ENCODE measurements at regions not wholly inside any gene's neighbourhood (a gene's known extent, or its start where the extent isn't known, plus 50 kb on each side); places are given as distances from the start of the nearest gene placed in this dataset.
"Not testable (repeated sequence)": the region's sequence is repeated elsewhere in the genome, so short reads cannot be mapped to it uniquely, and the experiment has no call there.

DNA sequence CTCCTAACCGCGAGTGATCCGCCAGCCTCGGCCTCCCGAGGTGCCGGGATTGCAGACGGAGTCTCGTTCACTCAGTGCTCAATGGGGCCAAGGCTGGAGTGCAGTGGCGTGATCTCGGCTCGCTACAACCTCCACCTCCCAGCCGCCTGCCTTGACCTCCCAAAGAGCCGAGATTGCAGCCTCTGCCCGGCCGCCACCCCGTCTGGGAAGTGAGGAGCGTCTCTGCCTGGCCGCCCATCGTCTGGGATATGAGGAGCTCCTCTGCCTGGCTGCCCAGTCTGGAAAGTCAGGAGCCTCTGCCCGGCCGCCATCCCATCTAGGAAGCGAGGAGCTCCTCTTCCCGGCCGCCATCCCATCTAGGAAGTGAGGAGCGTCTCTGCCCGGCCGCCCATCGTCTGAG is 58.8 kb upstream of the ANKRD30BL start:
- H3K27me3 ChIP-seq (ENCODE audit: insufficient read depth, low read depth, severe bottlenecking); H3K4me3 ChIP-seq (ENCODE audit: low read depth, low read length); H3K9me3 ChIP-seq (ENCODE audit: severe bottlenecking); H3K27ac ChIP-seq; DNase-seq; H3K36me3 ChIP-seq: not testable (repeated sequence)

DNA sequence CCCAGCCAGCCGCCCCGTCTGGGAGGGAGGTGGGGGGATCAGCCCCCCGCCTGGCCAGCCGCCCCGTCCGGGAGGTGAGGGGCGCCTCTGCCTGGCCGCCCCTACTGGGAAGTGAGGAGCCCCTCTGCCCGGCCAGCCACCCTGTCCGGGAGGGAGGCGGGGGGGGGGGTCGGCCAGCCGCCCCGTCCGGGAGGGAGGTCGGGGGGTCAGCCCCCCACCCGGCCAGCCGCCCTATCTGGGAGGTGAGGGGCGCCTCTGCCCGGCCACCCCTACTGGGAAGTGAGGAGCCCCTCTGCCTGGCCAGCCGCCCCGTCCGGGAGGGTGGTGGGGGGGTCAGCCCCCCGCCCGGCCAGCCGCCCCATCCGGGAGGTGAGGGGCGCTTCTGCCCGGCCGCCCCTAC is 60.1 kb upstream of the ANKRD30BL start:
- H3K27me3 ChIP-seq (ENCODE audit: insufficient read depth, low read depth, severe bottlenecking); H3K4me3 ChIP-seq (ENCODE audit: low read depth, low read length); DNase-seq; H3K27ac ChIP-seq; H3K9me3 ChIP-seq (ENCODE audit: severe bottlenecking); H3K36me3 ChIP-seq: not testable (repeated sequence)

DNA sequence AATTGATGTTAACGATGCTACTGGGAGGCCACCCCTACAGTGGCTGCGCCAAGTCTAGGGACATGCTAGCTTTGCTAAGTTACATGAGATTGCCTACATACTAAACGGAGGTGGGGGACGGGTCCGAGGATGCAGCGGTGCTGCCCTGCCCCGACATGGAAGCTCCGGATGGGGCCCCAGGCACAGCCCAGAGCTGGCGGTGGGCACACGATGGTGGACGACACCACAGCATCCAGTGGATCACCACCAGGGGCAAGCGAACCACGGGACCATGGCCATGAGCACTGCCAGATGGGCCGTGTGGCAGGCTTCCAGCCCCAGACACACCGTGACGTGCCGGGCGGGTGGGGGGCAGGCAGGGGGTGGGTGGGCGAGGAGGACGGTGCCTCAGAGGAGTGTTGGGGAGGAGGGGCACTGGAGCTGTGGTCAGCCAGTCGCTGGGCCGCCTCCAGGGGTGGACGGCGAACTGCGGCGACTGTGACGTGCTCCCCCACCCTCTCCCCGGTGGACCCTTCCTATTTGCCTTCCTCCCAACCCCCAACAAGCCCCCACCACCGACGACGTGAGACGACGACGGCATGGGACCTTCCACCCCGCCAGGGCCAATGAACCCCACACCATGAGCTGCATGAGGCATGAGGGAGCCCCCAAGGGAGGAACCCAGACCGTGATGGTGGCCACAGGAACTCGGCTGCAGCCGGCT is 90.6 kb upstream of the ANKRD30BL start:
- Histone ChIP-seq H3K27ac (no peak overlapping the region), H3K27me3 (ENCODE audit: insufficient read depth, low read depth, severe bottlenecking) (no peaks in the 10 kb centered on the region), H3K36me3 (no peaks in the 10 kb centered on the region), H3K9me3 (ENCODE audit: severe bottlenecking) (peaks cover 9% of the 10 kb centered on the region), H3K4me3 (ENCODE audit: low read depth, low read length) (no peak overlapping the region)
- TF ChIP-seq, protein P1, sequence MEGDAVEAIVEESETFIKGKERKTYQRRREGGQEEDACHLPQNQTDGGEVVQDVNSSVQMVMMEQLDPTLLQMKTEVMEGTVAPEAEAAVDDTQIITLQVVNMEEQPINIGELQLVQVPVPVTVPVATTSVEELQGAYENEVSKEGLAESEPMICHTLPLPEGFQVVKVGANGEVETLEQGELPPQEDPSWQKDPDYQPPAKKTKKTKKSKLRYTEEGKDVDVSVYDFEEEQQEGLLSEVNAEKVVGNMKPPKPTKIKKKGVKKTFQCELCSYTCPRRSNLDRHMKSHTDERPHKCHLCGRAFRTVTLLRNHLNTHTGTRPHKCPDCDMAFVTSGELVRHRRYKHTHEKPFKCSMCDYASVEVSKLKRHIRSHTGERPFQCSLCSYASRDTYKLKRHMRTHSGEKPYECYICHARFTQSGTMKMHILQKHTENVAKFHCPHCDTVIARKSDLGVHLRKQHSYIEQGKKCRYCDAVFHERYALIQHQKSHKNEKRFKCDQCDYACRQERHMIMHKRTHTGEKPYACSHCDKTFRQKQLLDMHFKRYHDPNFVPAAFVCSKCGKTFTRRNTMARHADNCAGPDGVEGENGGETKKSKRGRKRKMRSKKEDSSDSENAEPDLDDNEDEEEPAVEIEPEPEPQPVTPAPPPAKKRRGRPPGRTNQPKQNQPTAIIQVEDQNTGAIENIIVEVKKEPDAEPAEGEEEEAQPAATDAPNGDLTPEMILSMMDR (IDR thresholded peaks at IDR 0.05; ENCODE audit: low read depth, low read length) = no peak
- DNase-seq = no peak

DNA sequence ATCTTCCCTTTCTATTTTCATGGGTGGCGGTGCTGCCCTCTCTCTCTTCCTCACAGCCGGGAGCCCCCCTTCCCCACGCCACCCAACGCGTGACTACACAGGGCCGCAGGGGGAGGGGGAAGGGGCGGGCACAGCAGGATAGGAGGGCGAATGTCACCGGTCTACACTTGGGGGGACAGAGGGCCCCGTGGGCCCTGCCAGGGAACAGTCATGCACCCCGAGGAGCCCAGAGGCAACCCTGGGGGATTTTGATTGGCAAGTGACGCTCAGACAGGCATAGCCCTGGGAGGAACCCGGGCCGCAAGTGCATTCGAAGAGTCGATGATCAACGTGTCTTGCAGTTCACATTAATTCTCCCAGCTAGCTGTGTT is 91.1 kb upstream of the ANKRD30BL start:
- peaks cover 14% of the 10 kb centered on the region for H3K9me3 ChIP-seq (ENCODE audit: severe bottlenecking)
- H3K27me3 ChIP-seq (ENCODE audit: insufficient read depth, low read depth, severe bottlenecking) = no peaks in the 10 kb centered on the region
- TF ChIP-seq, protein P1 (IDR thresholded peaks at IDR 0.05; ENCODE audit: low read depth, low read length) = no peak
- DNase-seq = no peak
- H3K4me3 ChIP-seq (ENCODE audit: low read depth, low read length) = no peak overlapping the region
- no peaks in the 10 kb centered on the region for H3K36me3 ChIP-seq
- H3K27ac ChIP-seq = no peak overlapping the region

DNA sequence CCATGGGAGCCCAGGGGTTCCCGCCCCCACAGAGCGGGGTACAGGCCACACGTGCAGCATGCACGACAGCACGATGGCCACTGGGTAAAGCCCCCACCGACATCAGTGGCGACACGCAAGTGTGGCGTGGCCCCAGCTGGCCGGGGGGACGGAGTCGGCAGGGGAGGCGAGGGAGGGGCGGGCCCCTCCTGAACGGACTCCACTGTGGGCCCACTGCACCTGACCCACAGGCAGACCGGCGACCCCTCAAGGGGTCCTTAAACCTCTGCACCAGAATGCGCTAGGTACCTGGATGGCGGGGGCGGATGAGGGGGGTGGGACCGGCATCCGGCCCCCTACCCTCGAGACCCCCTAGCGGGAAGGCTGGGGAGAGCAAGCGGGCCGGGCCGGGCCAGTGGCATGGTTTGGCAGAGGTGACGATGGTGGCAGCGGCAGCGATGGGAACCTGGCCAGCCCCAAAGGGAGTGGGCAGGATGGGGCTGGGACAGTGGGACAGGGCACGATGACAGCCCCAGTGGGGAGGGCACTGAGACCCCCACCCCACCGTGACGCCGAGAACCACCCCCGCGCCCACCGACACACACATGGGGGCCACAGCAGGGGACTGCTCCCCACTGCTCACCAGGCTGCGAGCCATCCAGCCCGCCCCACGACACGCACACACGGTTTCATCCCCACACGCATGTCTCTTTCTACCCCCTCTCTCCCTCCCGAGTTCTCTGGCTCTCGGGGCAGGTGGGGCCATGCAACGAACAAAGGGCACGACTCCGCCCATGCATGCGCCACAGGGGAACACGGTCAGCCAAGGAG is 91.9 kb upstream of the ANKRD30BL start:
- Histone ChIP-seq H3K36me3 (no peaks in the 10 kb centered on the region), H3K9me3 (ENCODE audit: severe bottlenecking) (peaks cover 14% of the 10 kb centered on the region), H3K27me3 (ENCODE audit: insufficient read depth, low read depth, severe bottlenecking) (no peaks in the 10 kb centered on the region), H3K4me3 (ENCODE audit: low read depth, low read length) (no peak overlapping the region), H3K27ac (no peak overlapping the region)
- DNase-seq = no peak
- TF ChIP-seq, protein P1 (IDR thresholded peaks at IDR 0.05; ENCODE audit: low read depth, low read length) = no peak

DNA sequence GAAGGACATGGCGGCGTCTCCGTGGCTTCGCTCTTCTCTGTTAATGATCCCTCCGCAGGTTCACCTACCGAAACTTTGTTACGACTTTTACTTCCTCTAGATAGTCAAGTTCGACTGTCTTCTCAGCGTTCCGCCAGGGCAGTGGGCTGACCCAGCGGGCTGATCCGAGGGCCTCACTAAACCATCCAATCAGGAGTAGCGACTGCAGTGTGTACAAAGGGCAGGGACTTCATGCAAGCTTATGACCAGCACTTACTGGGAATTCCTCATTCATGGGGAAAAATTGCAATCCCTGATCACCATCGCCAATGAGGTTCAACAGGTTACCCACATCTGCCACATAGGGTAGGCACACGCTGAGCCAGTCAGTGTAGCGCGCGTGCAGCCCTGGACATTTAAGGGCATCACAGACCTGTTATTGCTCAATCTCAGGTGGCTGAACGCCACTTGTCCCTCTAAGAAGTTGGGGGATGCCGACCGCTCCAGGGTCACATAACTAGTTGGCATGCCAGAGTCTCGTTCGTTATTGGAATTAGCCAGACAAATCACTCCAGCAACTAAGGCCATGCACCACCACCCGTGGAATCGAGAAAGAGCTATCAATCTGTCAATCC is 92.7 kb upstream of the ANKRD30BL start:
- not testable (repeated sequence) for H3K27me3 ChIP-seq (ENCODE audit: insufficient read depth, low read depth, severe bottlenecking); H3K4me3 ChIP-seq (ENCODE audit: low read depth, low read length); H3K36me3 ChIP-seq; H3K27ac ChIP-seq; DNase-seq
- H3K9me3 ChIP-seq (ENCODE audit: severe bottlenecking) = peaks cover 14% of the 10 kb centered on the region

DNA sequence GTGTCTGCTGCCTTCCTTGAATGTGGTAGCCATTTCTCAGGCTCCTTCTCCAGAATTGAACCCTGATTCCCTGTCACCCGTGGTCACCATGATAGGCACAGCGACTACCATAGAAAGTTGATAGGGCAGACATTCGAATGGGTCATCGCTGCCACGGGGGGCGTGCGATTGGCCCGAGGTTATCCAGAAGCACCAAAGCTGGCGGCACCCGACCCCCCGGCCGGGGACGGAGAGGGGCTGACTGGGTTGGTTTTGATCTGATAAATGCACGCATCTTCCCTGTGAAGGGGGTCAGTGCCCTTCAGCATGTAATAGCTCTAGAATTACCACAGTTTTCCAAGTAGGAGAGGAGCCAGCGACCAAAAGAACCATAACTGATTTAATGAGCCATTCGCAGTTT is 94.0 kb upstream of the ANKRD30BL start:
- no peak overlapping the region for H3K27ac ChIP-seq
- no peaks in the 10 kb centered on the region for H3K36me3 ChIP-seq
- TF ChIP-seq, protein P1 (IDR thresholded peaks at IDR 0.05; ENCODE audit: low read depth, low read length) = no peak

More for the DNA sequence above, 94.0 kb upstream of the ANKRD30BL start:
- Histone ChIP-seq H3K27me3 (ENCODE audit: insufficient read depth, low read depth, severe bottlenecking) (no peaks in the 10 kb centered on the region), H3K9me3 (ENCODE audit: severe bottlenecking) (peaks cover 12% of the 10 kb centered on the region), H3K4me3 (ENCODE audit: low read depth, low read length) (no peak overlapping the region)
- DNase-seq = no peak
